GM18511 (cell line): ENCODE measurements at regions not wholly inside any gene's neighbourhood (a gene's known extent, or its start where the extent isn't known, plus 50 kb on each side); places are given as distances from the start of the nearest gene placed in this dataset.
"Not testable (repeated sequence)": the region's sequence is repeated elsewhere in the genome, so short reads cannot be mapped to it uniquely, and the experiment has no call there.

Source experiments
- ATAC-seq: cut with Tn5 transposase; IDR thresholded peaks from one replicate; pipeline ENCODE4 v1.9.1; 2021; ENCODE audit warnings: mild to moderate bottlenecking, moderate library complexity; ENCODE audit not compliant: unreplicated experiment

DNA sequence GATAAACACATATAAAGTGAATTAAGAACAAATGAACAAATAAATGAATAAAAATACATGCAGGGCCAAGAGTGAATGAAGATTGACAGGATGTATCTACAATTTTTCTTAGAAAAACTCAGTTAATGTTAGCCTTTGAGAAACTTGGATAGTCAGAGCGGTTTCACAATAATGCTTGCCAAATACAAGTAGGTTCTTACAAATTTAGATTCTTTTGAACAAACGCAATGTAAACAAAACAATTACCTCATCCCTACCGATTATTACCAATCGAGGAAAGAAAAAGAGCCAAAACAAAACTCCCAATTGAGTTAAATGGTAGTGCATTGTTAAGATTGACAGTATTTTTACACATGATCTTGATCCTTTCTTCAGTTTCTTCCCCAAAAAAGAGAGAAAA lies 176.9 kb upstream of the DEPDC1 start:
- no peak for ATAC-seq

DNA sequence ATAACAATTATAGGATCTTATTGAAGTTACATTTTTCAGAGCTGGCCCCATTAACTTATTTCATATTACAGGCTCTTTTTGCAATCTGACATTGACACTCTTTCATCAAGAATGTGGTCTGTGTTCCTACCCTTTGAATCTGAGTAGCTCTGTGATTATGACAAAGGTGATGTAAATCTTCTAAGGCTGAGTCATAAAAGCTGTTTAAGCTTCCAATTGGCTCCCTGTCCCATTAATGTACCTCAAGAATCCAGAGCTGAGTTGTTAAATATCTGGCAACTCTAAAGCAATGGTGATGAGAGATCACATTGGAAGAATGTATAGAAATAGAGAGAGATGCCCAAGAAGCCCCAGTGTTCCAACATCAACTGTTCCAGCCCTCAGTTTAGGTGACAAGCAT lies 178.5 kb upstream of the DEPDC1 start:
- no peak for ATAC-seq

DNA sequence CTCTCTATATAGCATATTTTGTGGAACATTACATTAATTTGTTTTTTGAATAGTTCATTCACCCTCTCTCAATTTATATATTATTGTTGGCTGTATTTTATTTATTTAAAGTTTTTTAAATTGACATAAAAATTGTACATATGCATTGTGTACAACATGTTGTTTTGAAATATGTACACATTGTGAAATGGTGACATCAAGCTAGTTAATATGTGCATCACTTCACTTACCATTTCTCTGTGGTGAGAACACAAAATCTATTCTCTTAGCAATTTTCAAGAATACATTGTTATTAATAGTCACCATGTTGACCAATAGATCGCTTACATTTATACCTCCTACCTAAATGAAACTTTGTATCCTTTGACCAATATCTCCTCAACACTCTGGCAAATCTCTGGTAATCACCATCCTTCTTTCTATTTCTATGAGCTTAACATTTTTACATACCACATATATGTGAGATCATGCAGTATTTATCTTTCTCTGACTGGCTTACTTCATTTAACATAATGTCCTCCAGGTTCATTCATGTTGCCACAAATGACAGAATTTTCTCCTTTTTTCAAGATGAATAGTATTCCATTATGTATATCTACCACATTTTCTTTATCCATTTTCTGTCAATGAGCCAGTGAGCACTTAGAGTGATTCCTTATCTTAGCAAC lies 180.9 kb upstream of the DEPDC1 start:
- ATAC-seq: no peak

DNA sequence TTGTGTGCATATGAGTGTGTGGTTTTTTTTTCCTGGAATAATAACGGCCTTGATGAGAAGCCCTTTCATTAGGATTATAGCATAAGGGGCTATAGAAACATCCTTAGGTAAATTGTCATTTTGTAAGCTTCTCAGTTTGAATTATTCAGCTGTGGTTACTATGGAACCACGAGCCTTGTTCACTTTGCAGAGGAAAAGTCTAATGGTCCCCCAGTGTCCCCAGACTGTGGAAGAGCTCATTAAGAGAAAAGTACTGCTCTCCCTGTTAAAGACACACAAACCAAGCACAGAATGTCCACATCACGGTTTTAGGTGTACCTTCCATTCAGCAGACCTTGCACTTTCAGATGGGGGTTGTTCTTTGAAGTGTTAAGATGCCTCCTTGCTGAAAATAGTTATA lies 199.3 kb upstream of the DEPDC1 start:
- ATAC-seq: no peak

DNA sequence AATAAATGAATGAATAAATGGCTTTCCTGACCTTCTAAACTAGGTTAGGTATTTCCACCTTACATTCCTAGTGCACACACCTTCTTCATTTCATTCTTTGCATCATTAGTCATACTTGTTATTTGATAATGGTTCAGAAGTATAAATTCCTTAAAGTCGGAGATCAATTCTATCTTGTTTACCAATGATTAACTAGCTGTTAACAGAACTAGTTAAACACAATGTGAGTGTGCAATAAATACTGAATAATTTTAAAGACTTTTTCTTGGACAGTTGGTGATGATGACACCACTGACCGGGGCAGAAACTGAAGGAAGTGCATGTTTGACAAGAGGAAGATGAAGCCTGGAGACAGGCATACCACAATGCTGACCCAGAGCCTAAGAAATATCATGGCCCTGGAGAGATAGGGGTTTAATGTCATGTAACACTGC lies 207.1 kb upstream of the DEPDC1 start:
- ATAC-seq: no peak

DNA sequence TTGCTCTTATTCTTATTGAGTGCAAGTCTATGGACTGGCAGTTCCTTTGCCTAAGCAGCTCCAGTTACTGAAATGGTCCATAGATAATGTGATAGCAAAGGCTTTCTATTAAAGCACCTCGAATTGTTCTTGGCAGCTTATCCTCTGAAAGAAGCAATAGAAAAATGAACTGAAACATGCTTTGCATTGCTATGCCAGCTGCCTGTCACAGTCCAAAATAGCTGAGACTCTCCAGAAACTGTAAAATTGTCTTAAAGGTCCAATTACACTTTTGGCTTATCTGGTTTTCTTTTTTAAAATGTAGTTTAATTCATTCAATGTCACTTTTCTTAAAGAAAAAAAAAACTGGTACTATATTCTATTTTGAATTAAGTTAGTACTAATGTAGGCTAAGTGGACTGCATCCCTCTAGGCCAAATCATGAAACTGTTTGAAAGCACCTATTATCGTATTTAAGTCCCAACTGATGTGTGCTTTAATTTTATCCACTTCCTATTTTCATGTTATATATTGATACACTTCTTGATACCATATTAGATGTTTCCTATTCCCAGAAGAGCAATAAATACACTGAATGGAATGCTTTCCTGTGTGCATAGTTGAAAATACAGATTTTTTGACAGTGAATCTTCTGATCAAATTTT lies 208.0 kb upstream of the DEPDC1 start:
- ATAC-seq: no peak

DNA sequence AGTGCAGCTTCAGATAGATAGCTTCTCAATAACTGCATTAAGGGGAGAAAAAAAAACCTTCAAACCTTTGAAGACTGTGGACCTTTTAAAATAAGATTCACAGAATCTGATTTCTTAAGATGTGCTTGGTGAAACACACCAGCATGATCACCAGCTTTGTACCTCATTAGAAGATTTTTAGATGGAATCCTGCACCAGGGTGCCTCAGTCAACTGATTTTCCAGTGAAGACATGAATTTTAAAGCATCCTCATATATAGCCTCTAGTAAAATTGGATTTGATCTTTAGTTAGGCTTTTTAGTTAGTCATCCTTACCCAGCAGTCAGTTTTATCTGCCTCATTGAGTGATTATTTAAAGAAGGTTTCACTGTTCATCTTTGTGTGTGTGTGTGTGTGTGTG lies 208.6 kb upstream of the DEPDC1 start:
- no peak for ATAC-seq

DNA sequence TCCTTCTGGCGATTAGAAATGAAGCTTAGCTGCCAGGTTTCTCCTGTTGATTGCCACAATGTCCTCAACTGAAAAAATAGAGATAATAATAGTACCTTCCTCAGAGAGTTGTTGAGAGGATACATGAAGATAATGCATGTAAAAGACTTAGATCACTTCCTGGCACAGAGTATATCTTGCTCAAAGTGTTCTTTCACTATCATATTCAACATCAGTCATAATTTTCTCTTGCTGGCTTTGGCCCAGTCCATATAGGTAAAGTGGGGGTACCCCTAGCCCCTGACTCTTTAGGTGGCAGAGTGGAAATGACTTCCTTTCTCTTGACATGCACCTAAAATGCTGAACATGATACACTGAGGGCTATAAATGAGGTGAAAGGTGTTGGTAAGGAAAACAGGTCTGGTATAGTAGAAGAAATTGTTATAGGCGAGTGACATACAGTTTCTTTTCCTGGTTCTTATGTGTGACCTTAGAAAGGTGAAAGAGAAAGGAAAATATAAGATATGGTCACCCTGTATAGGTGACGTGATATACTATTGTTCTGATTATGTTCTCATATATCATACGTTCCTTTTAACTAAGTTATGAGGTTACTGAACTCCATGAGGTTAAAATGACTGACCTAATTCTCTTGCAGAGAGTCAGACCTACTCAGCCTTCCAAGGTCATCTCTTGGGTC lies 209.9 kb upstream of the DEPDC1 start:
- ATAC-seq: no peak

DNA sequence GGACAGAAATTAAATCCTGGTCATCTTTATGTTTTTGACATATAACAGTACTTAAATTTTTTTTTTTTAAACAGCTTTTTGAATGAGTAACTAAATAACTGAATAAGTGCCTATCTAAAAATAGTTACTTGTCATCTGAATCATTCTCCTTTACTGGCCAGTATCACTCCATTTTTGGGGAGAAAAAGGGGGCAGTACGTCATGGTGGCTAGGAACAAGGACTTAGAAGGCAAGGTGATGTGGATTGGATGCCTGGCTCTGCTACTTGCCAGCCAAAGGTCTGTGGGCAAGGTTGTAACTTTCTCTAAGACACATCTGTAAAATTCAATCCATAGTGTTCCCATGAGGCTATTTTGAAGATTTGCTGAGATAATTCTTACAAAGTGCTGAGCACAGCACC lies 220.4 kb upstream of the DEPDC1 start:
- ATAC-seq: no peak

DNA sequence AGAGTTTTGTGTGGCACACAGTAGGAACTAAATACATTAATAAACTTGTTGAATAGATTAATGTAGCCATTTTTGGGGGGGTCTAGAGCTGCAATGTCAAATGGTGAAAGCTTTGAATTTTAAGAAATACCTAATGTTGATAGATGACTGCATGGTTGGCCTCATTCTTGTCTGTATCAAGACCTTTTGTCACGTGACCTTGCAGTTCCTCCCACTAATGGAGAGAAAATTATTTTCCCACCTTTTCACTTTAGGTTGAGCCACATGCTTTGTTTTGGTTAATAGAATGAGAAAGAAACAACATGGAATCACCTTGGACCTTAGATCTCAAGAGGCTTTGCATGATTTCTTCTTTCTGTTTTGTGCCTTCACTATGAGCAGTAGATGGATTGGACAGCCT lies 223.6 kb upstream of the DEPDC1 start:
- ATAC-seq: no peak

DNA sequence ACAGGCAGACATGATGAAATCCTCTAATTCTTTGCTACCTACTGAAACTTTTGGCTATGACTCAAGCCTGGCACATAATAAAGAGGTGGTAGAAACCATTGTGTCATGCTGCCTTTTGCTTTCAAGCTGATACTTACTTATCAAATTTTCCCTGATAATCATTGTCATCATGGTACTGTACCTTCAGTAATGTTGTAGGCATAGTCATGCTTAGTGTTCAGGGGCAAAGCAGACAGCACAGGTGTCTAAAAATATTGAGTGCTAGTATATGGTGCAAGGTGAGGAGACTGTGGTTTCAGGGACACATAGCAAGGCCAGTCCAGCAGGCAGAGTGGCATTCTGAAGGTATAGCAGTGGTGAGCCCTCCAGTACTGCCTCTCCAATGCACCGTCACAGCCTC lies 226.9 kb upstream of the DEPDC1 start:
- ATAC-seq: no peak

DNA sequence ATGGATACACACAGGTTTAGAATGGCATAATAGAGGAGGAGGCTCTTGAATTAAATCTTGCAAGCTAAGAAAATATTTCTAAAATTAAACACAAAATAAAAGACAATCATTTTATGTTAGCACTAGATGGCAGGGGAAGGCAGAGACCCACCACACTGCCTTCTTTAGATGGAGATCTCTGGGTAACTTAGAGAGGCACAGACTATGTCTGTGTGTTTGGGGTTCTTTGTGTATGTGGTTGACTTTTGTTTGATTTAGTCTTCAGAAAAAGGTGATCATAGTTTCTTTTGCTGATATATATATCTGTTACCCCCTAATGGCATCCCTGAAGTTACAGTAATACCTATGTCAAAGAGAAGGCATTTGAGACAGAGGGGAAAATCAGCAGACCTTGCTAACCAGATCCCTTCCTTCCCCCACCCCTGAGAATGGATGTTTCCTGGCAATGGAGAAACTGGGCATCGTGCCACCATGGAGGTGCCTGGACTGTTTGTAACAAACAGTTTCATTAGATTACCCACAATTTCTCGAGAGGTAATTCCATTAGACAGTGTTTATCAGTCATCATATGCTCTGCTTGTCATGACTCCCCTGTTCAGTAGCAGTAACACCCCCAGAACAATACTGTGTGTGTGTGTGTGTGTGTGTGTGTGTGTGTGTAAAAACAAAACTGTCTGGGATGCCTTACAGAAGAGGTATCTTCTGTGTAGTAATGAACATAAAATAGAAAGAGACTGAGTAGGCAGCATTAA lies 228.3 kb upstream of the DEPDC1 start:
- no peak for ATAC-seq

DNA sequence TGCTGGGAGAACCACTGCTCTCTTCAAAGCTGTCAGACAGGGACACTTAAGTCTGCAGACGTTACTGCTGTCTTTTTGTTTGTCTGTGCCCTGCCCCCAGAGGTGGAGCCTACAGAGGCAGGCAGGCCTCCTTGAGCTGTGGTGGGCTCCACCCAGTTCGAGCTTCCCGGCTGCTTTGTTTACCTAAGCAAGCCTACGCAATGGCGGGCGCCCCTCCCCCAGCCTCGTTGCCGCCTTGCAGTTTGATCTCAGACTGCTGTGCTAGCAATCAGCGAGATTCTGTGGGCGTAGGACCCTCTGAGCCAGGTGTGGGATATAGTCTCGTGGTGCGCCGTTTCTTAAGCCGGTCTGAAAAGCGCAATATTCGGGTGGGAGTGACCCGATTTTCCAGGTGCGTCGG lies 242.6 kb upstream of the DEPDC1 start:
- ATAC-seq: not testable (repeated sequence)

DNA sequence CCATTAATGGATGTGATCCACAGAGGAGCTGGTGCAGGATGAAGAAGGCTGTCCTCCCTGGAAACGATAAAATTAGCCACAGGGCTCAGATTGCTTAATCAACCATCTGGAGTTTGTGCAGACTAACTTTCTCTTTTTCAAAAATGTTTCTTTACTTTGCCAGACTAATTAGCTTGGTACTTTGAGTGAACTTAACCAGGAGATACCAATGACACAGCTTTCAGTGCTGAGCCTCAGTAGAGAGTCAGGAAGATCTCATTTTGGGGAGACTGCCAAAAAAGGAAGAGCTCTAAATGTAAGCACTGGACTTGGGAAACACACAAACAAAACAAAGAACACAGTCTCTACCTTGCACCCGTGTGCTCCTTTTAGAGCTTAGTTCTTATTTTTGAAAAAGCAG lies 248.1 kb upstream of the DEPDC1 start:
- no peak for ATAC-seq

DNA sequence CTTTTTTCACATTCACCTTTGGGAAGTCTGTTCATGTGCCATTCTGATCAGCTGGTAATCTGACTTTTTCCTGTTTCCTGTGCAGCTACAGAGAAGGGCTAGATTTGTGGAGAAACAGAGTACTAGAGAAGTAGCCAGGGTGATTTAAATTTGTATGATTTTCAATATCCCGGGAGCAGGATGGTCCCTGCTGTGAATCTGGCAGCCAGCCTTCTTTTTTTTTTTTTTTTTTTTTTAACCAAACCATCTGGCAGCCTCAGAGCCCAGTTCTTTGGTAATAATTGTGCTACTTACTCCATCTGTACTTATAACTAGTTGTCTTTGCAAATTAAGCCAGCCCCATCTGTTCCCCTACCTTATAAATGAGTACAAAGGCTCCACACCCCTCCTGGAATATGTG lies 248.6 kb upstream of the DEPDC1 start:
- no peak for ATAC-seq

DNA sequence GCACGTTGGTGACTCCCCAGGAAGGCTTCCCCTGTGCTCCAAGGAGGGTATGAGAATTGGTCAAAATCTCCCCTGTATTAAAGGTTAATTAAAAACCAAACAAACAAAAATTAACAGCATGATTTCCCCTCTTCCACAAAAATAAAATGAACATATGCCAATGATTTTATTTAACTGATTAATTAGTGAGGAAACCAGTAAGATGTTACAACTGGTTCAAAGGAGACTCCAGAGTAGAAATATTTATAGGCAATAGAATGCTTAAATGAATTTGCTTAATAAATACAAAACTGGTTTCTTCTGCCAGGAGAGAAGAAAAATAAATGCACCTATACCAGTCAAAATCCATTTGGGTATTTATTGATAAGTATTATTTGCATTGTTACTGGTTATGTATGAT lies 249.5 kb upstream of the DEPDC1 start:
- ATAC-seq: no peak

DNA sequence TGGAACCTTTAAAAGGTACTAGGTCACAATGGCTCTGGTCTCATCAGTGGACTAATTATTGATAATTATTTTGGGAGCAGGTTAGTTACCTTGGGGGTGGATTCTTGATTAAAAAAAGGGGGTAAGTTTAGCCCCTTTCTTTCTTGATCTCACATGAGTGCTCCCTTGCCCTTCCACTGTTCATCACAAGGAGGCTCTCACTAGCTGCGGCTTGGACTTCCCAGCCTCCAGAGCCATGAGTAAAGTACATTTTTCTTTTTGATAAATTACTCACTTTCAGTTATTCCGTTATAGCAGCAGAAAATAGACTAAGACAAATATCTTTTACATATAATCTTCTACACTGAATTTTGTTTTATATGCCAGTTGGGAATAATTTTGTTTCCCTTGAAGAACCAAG lies 254.8 kb upstream of the DEPDC1 start:
- ATAC-seq: no peak

DNA sequence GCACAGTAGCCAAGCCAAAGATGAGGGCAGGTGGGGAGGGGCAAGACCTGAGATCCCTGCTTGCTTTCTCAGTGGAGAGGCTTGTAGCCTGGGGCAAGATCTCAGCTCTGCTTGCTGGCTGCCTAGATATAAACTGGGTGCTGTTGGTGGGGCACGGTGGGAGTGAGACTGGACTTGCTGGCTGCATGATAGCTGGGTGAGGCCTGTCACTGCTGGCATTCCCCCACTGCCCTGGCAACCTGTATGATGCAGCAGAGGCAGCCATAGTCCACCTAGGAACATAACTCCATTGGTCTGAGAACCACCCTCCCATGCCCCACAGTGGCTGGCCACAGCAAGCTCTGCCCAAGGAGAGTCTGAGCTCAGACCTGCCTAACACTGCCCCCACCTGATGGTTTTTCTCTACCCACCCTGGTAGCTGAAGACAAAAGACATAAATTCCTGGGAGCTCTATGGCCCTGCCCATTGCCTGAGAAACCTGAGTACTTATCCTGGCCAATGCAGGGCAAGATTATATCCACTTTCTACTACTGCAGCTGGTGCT lies 261.9 kb upstream of the DEPDC1 start:
- ATAC-seq: no peak

DNA sequence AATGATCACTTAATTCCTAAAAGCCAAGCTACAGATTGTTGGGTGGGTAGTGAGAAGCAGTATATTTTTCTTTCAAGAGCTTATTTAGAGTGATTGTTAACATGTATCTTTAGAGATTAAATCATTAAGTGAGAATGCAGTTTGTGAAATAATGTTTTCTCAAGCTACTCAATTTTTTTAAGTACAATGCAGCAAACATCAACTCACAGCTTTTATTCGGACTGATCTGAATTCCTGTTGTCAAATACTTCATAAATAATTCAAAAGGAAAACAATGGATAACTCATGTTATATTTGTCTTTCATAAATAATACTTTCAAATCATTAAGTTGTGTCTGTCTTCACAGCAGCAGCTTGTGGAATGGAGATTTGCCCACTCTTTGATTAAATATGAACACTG lies 271.1 kb upstream of the DEPDC1 start:
- ATAC-seq: no peak

DNA sequence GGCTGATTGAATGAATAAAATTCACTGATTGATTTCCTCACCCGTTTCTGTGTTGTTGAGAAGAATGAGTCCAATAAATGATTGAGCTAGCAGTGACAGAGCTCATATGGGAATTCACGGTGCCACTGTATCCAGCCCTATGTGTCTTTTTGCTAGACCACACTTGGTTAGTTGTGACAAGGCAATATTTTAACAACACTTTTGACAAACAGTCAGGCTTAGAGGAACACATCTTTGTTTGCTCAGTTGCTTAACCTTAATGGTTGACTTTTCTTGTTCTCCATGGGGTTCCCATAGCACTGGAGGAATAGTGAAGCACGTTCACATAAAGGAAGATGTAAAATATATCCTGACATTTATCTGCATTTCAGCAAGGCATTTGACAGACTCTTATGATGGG lies 273.9 kb upstream of the DEPDC1 start:
- ATAC-seq: no peak

DNA sequence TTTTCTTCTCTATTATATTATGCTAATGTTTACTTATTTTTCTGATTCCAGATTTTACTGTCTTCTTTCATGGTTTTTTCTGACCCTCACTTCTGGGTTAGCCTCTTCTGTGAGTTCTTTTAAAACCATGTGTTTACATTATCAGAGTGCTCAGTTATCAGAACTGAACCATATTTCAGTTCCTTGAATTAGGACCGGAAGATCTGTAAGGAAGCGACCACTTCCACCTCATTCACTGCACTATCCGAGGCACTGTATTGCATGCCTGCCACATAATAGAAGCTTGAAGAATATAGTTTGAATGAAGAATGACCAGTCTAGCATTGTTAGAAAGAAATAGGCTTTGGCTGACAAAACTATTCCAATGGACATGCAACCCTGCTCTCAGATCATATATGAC lies 281.0 kb upstream of the DEPDC1 start:
- no peak for ATAC-seq
